ENCODE measurements at regions not wholly inside any gene's neighbourhood (a gene's known extent, or its start where the extent isn't known, plus 50 kb on each side); places are given as distances from the start of the nearest gene placed in this dataset.

- Histone ChIP-seq H4K8ac (ENCODE audit: extremely low read depth, insufficient read depth, low read length) (no peak overlapping the region), H4K20me1 (replicated peaks in 1 of 2; ENCODE audit: control insufficient read depth in 1 of 2, insufficient read depth in 2 of 2, low read length in 2 of 2) (no peaks in the 10 kb centered on the region), H4K91ac (replicated peaks; ENCODE audit: insufficient read length, low read length) (no peak overlapping the region), H3K4me2 (ENCODE audit: insufficient read depth in 1 of 2, low read depth in 2 of 2, low read length in 2 of 2) (no peak overlapping the region), H3K4me1 (replicated peaks in 1 of 4; ENCODE audit: control insufficient read depth in 3 of 4, insufficient read depth in 4 of 4, low read length in 3 of 4) (no peaks in the 10 kb centered on the region), H2BK20ac (ENCODE audit: low read length) (no peak overlapping the region), H2BK12ac (ENCODE audit: low read depth, low read length) (no peak overlapping the region), H4K5ac (ENCODE audit: insufficient read length, low read depth, low read length) (no peak overlapping the region), H3K56ac (replicated peaks; ENCODE audit: insufficient read length, low read depth, low read length) (no peak overlapping the region), H3K23me2 (ENCODE audit: low read depth, low read length) (no peaks in the 10 kb centered on the region), H3K27me3 (replicated peaks in 1 of 4; ENCODE audit: control insufficient read depth in 3 of 4, extremely low read depth in 1 of 4, insufficient read depth in 3 of 4, low read length in 3 of 4) (no peaks in the 10 kb centered on the region), H2BK15ac (ENCODE audit: low read length) (no peak overlapping the region), H3K4ac (replicated peaks; ENCODE audit: insufficient read length, low read depth, low read length) (no peak overlapping the region), H3K27ac (ENCODE audit: low read depth, low read length) (no peak overlapping the region), H3K36me3 (ENCODE audit: control insufficient read depth in 2 of 4, insufficient read depth in 4 of 4, low read length in 3 of 4) (no peaks in the 10 kb centered on the region), H3K4me3 (ENCODE audit: extremely low read depth in 1 of 4, insufficient read depth in 2 of 4, low read depth in 3 of 4, low read length in 4 of 4) (no peak overlapping the region), H3K23ac (ENCODE audit: insufficient read length) (no peak overlapping the region), H3K79me2 (ENCODE audit: control insufficient read depth in 1 of 2, insufficient read depth in 2 of 2, low read length in 2 of 2) (no peaks in the 10 kb centered on the region), H2BK120ac (replicated peaks; ENCODE audit: low read depth, low read length) (no peak overlapping the region), H2AFZ (ENCODE audit: low read length) (no peak overlapping the region), H3K9me3 (ENCODE audit: insufficient read depth in 2 of 2, low read depth in 1 of 2, low read length in 1 of 2) (no peaks in the 10 kb centered on the region), H3K9ac (replicated peaks in 1 of 4; ENCODE audit: extremely low read depth in 1 of 4, low read depth in 3 of 4, low read length in 3 of 4) (no peak overlapping the region), H3K79me1 (ENCODE audit: low read depth, low read length) (no peaks in the 10 kb centered on the region), H3K14ac (ENCODE audit: insufficient read length) (no peak overlapping the region), H2BK5ac (ENCODE audit: low read depth, low read length) (no peak overlapping the region), H2AK5ac (ENCODE audit: low read depth, low read length) (no peak overlapping the region), H3K18ac (ENCODE audit: extremely low read depth, low read length) (no peak overlapping the region)
- 46% methylated on average over 1 of the region's 1 CpG; no CpG with 5 or more reads in 1 of the 2 experiments for WGBS, 2 experiments (ENCODE audit: extremely low coverage in 1 of 2, insufficient coverage in 1 of 2, insufficient read length in 1 of 2, insufficient replicate concordance in 2 of 2, low coverage in 1 of 2, low lambda C conversion rate in 2 of 2, missing lambda C conversion rate in 1 of 2)
- ChIA-PET CTCF (ENCODE audit: partially characterized antibody) (no interaction called here), POLR2A (ENCODE audit: partially characterized antibody) (no interaction called here)
- DNase-seq (ENCODE audit: low read depth in 1 of 2, low spot score in 2 of 2) (no peak), FAIRE-seq (no peak)
- no peak for TF ChIP-seq SIRT6 (IDR thresholded peaks at IDR 0.05; ENCODE audit: low read length)
- TF ChIP-seq CBX5 (IDR thresholded peaks at IDR 0.05; ENCODE audit: low read depth, low read length) = no peak
- no peak for TF ChIP-seq EGR1 (IDR thresholded peaks at IDR 0.05; ENCODE audit: borderline replicate concordance, low read depth, low read length)
- no peak for TF ChIP-seq CBX8 (IDR thresholded peaks at IDR 0.05; ENCODE audit: borderline replicate concordance, low read depth, low read length)
- no peak for TF ChIP-seq POU5F1 (IDR thresholded peaks at IDR 0.05; ENCODE audit: low read depth, low read length)
- no peak for TF ChIP-seq YY1 (IDR thresholded peaks at IDR 0.05; ENCODE audit: low read depth, low read length)
- TF ChIP-seq CREB1 (IDR thresholded peaks at IDR 0.05) = no peak
- TF ChIP-seq KDM4A (IDR thresholded peaks at IDR 0.05; ENCODE audit: low read depth, low read length, severe bottlenecking) = no peak
- no peak for TF ChIP-seq HDAC2 (IDR thresholded peaks at IDR 0.05; ENCODE audit: borderline replicate concordance in 1 of 2, low read depth in 2 of 2, low read length in 2 of 2)
- no peak for TF ChIP-seq SP1 (IDR thresholded peaks at IDR 0.05; ENCODE audit: low read depth, low read length)
- no peak for TF ChIP-seq RBBP5 (IDR thresholded peaks at IDR 0.05; ENCODE audit: borderline replicate concordance, low read depth, low read length)
- no peak for TF ChIP-seq SUZ12 (IDR thresholded peaks at IDR 0.05; ENCODE audit: low read length)
- TF ChIP-seq MAX (IDR thresholded peaks at IDR 0.05) = no peak
- TF ChIP-seq TCF12 (IDR thresholded peaks at IDR 0.05; ENCODE audit: low read depth, low read length) = no peak
These were observed 709.4 kb downstream of the ZNF385D start for GRCh38 chr3:21041621-21042020.
